MM.1S (cell line): ENCODE measurements at regions not wholly inside any gene's neighbourhood (a gene's known extent, or its start where the extent isn't known, plus 50 kb on each side); places are given as distances from the start of the nearest gene placed in this dataset.

Source experiments
- DNase-seq: peaks from one replicate; pipeline ENCODE4 v3.0.0-alpha.2; 2015
- H2AFZ ChIP-seq: fragments of 300-600 bp; sonication (generic); 2 replicates; pipeline ENCODE4 v1.6.0; 2016; ENCODE audit warnings: antibody characterized with exemption, low read length
- H3F3A ChIP-seq: fragments of 300-600 bp; sonication (generic); 2 replicates; pipeline ENCODE4 v1.6.1; 2016; ENCODE audit warnings: mild to moderate bottlenecking, antibody characterized with exemption, low read length, moderate library complexity, mixed read lengths; ENCODE audit not compliant: insufficient read depth
- H3K27ac ChIP-seq: fragments of 300-600 bp; sonication (generic); 2 replicates; pipeline ENCODE4 v1.5.1; 2016; ENCODE audit warnings: mild to moderate bottlenecking, low read length
- H3K27me3 ChIP-seq: fragments of 300-600 bp; sonication (generic); replicated peaks from 2 replicates; pipeline ENCODE4 v1.6.0; 2016; ENCODE audit warnings: low read length; ENCODE audit not compliant: insufficient read depth
- H3K36me3 ChIP-seq: fragments of 300-600 bp; sonication (generic); replicated peaks from 2 replicates; pipeline ENCODE4 v1.6.1; 2016; ENCODE audit warnings: mild to moderate bottlenecking, low read length, mixed read lengths; ENCODE audit not compliant: insufficient read depth
- H3K4me1 ChIP-seq: fragments of 300-600 bp; sonication (generic); 2 replicates; pipeline ENCODE4 v1.6.1; 2016; ENCODE audit warnings: low read length, mixed read lengths
- H3K4me2 ChIP-seq: fragments of 300-600 bp; sonication (generic); 2 replicates; pipeline ENCODE4 v1.6.0; 2016; ENCODE audit warnings: low read depth, low read length
- H3K4me3 ChIP-seq: fragments of 300-600 bp; sonication (generic); 2 replicates; pipeline ENCODE4 v1.5.1; 2016; ENCODE audit warnings: low read length, mixed read lengths
- H3K79me2 ChIP-seq: fragments of 300-600 bp; sonication (generic); 2 replicates; pipeline ENCODE4 v1.6.1; 2016; ENCODE audit warnings: mixed run types, low read length, mixed read lengths
- H3K9ac ChIP-seq: fragments of 300-600 bp; sonication (generic); 2 replicates; pipeline ENCODE4 v1.6.1; 2016; ENCODE audit warnings: low read length, mixed read lengths
- H3K9me2 ChIP-seq: fragments of 300-600 bp; sonication (generic); replicated peaks from 2 replicates; pipeline ENCODE4 v1.6.1; 2016; ENCODE audit warnings: mild to moderate bottlenecking, low read length, mixed read lengths; ENCODE audit not compliant: insufficient read depth
- H3K9me3 ChIP-seq: fragments of 300-600 bp; sonication (generic); replicated peaks from 2 replicates; pipeline ENCODE4 v1.6.1; 2016; ENCODE audit warnings: mild to moderate bottlenecking, low read length, mixed read lengths; ENCODE audit not compliant: insufficient read depth
- H4K20me1 ChIP-seq: fragments of 300-600 bp; sonication (generic); 2 replicates; pipeline ENCODE4 v1.6.1; 2016; ENCODE audit warnings: mild to moderate bottlenecking, low read length, moderate library complexity, mixed read lengths; ENCODE audit not compliant: insufficient read depth
- EZH2 ChIP-seq: fragments of 300-600 bp; sonication (generic); optimal IDR thresholded peaks from 2 replicates; pipeline ENCODE3; 2017; ENCODE audit warnings: low read depth, mild to moderate bottlenecking, antibody characterized with exemption, low read length, mixed read lengths
- EZH2phosphoT487 ChIP-seq: fragments of 300-600 bp; sonication (generic); IDR thresholded peaks from 2 replicates; pipeline ENCODE4 v1.6.1; 2018; ENCODE audit warnings: antibody characterized with exemption, low read length
- TF ChIP-seq, protein P1 (sequence below): fragments of 300-600 bp; sonication (generic); IDR thresholded peaks from 2 replicates; pipeline ENCODE4 v1.5.1; 2016; ENCODE audit warnings: antibody characterized with exemption, low read length, mixed read lengths

DNA sequence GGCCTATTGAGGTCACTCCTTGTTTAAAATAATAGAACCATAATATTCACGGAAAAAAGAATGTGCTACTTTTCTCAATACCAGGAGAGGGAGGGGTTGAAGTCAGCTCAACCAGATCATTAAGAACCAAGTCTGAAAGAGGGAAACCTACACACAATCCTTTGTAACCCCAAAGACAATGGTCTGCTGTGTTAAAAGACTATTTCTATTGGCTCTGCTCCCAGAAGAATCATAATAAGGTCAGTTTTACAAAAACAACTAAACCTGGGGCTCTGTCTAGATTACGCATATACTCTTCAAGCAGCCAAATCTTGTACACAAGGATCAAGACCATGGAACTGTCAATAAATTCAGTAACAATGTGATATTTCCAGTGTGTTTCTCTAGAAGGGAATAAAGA lies 177.2 kb upstream of the CRIM1 start:
- Histone ChIP-seq H3K9me2 (no peaks in the 10 kb centered on the region), H3K27me3 (no peaks in the 10 kb centered on the region), H3K4me1 (no peaks in the 10 kb centered on the region), H3K9ac (no peak overlapping the region), H2AFZ (no peak overlapping the region), H3K4me2 (no peak overlapping the region), H4K20me1 (no peaks in the 10 kb centered on the region), H3K79me2 (no peaks in the 10 kb centered on the region), H3K36me3 (no peaks in the 10 kb centered on the region), H3K27ac (no peak overlapping the region), H3K9me3 (no peaks in the 10 kb centered on the region), H3F3A (no peaks in the 10 kb centered on the region), H3K4me3 (no peak overlapping the region)
- TF ChIP-seq, protein P1, sequence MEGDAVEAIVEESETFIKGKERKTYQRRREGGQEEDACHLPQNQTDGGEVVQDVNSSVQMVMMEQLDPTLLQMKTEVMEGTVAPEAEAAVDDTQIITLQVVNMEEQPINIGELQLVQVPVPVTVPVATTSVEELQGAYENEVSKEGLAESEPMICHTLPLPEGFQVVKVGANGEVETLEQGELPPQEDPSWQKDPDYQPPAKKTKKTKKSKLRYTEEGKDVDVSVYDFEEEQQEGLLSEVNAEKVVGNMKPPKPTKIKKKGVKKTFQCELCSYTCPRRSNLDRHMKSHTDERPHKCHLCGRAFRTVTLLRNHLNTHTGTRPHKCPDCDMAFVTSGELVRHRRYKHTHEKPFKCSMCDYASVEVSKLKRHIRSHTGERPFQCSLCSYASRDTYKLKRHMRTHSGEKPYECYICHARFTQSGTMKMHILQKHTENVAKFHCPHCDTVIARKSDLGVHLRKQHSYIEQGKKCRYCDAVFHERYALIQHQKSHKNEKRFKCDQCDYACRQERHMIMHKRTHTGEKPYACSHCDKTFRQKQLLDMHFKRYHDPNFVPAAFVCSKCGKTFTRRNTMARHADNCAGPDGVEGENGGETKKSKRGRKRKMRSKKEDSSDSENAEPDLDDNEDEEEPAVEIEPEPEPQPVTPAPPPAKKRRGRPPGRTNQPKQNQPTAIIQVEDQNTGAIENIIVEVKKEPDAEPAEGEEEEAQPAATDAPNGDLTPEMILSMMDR: no peak
- TF ChIP-seq EZH2phosphoT487 (no peak), EZH2 (no peak)
- no peak for DNase-seq

DNA sequence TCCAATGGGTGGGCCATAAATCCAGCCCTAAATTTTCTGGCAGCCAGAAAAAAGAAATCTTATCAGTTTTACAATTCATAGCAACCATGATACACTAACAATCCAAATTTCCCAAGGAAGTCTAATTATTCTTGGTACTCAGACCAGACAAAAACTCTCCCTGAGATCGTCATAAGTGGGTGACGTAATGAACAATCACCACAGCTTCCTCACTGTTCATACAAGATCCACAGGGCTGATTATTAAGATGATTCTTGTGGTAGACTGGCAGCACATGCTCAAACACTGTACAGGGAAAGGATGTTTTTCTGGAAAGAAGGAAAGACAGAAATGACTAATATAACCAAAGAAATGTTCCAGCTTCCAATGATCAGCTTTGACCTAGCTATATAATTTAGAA lies 178.3 kb upstream of the CRIM1 start:
- Histone ChIP-seq H3K9me3 (no peaks in the 10 kb centered on the region), H3F3A (no peaks in the 10 kb centered on the region), H4K20me1 (no peaks in the 10 kb centered on the region), H3K4me1 (no peaks in the 10 kb centered on the region), H3K9ac (no peak overlapping the region), H3K4me3 (no peak overlapping the region), H3K27me3 (no peaks in the 10 kb centered on the region), H2AFZ (no peak overlapping the region), H3K27ac (no peak overlapping the region), H3K79me2 (no peaks in the 10 kb centered on the region), H3K36me3 (no peaks in the 10 kb centered on the region), H3K9me2 (no peaks in the 10 kb centered on the region), H3K4me2 (no peak overlapping the region)
- TF ChIP-seq EZH2phosphoT487 (no peak), EZH2 (no peak)
- TF ChIP-seq, protein P1: no peak
- no peak for DNase-seq

DNA sequence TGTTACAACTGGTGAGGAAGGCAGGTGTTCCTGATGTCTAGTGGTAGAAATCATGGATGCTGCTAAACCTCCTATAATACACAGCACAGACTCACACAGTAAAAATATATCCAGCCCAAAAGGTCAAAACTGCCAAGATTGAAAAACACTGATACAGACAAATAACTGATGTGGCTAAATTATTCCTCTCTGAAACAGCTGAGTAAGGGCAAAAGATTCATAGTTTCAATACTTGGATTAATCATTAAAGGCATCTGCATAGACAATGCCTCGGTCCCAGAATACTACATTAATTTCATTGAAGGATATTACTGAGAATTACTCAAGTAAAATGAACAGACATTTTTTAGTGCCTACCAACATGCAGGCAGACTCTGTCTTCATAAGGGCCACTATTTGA lies 180.7 kb upstream of the CRIM1 start:
- no peak overlapping the region for H2AFZ ChIP-seq
- no peak overlapping the region for H3K9ac ChIP-seq
- H3K4me1 ChIP-seq: no peaks in the 10 kb centered on the region
- no peaks in the 10 kb centered on the region for H3K79me2 ChIP-seq
- no peaks in the 10 kb centered on the region for H3K36me3 ChIP-seq
- TF ChIP-seq EZH2phosphoT487 (no peak), EZH2 (no peak)
- TF ChIP-seq, protein P1: no peak
- no peak overlapping the region for H3K27ac ChIP-seq
- no peaks in the 10 kb centered on the region for H3K9me2 ChIP-seq
- no peaks in the 10 kb centered on the region for H3K27me3 ChIP-seq
- no peaks in the 10 kb centered on the region for H3F3A ChIP-seq
- H3K9me3 ChIP-seq: no peaks in the 10 kb centered on the region
- no peaks in the 10 kb centered on the region for H4K20me1 ChIP-seq
- DNase-seq: no peak
- no peak overlapping the region for H3K4me2 ChIP-seq
- no peak overlapping the region for H3K4me3 ChIP-seq
